Activated CD4-positive, alpha-beta T cell treated with anti-CD3 and anti-CD28 coated beads for 36 hours (primary cell): ENCODE measurements at regions not wholly inside any gene's neighbourhood (a gene's known extent, or its start where the extent isn't known, plus 50 kb on each side); places are given as distances from the start of the nearest gene placed in this dataset.

Source experiments
- ATAC-seq: fragments of 200-7000 bp; cut with Tn5 transposase; one replicate; pipeline ENCODE4 v1.10.0; 2021; ENCODE audit warnings: mild to moderate bottlenecking, moderate library complexity
- CTCF ChIA-PET: fragments of 350-600 bp; sonication (Branson Sonifier 250); formaldehyde crosslinking; loops from one replicate; lab custom pipeline; 2021; ENCODE audit warnings: antibody characterized with exemption; lab: Charles Lee
- POLR2A ChIA-PET: fragments of 350-600 bp; sonication (Branson Sonifier 250); formaldehyde crosslinking; loops from one replicate; lab custom pipeline; 2021; ENCODE audit warnings: antibody characterized with exemption, inconsistent platforms; lab: Charles Lee
- DNase-seq: peaks from one replicate; pipeline ENCODE4 v3.0.0-alpha.2; 2020
- H3K27ac Mint-ChIP-seq: one replicate; pipeline ENCODE4 v1.8.0; 2021; ENCODE audit warnings: mixed read lengths
- H3K27me3 Mint-ChIP-seq: one replicate; pipeline ENCODE4 v1.8.0; 2021; ENCODE audit warnings: mixed read lengths
- H3K36me3 Mint-ChIP-seq: one replicate; pipeline ENCODE4 v1.8.0; 2021; ENCODE audit warnings: low read depth, mixed read lengths
- H3K4me1 Mint-ChIP-seq: one replicate; pipeline ENCODE4 v1.8.0; 2021; ENCODE audit warnings: mixed read lengths
- H3K4me3 Mint-ChIP-seq: one replicate; pipeline ENCODE4 v1.8.0; 2021; ENCODE audit warnings: mild to moderate bottlenecking, moderate library complexity, mixed read lengths
- H3K9me3 Mint-ChIP-seq: one replicate; pipeline ENCODE4 v1.8.0; 2021; ENCODE audit warnings: low read depth, mixed read lengths
- intact Hi-C, 2 experiments: fragments of 100-400 bp; cut with DNase I in 1 of 2; cut with micrococcal nuclease in 1 of 2; formaldehyde crosslinking; loops; one replicate each; pipeline versions ENCODE4 v1.14.2 to v1.15.1; 2022 to 2024; cut with DNase I, micrococcal nuclease

DNA sequence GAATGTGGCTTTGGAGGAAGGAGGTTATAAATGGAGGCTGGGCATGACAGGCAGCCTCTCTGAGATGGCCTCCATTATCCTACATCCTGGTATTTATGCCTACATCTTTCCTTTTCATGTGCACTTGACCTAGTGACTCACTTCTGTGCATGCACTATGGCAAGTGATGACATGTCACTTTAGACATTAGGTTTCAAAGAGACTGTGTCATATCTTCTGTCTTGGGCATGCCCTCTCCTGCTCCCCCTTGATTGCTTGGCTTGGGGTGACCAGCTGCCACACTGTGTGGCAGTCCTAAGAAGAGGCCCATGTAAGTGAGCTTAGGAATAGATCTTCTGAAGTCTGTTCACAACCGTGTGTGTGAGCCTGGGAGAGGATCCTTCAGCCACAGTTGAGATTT is 472.8 kb downstream of the FGF9 start:
- CTCF ChIA-PET = no interaction called here
- peak; percentile 63 for ATAC-seq
- intact Hi-C loops = no loop called here

DNA sequence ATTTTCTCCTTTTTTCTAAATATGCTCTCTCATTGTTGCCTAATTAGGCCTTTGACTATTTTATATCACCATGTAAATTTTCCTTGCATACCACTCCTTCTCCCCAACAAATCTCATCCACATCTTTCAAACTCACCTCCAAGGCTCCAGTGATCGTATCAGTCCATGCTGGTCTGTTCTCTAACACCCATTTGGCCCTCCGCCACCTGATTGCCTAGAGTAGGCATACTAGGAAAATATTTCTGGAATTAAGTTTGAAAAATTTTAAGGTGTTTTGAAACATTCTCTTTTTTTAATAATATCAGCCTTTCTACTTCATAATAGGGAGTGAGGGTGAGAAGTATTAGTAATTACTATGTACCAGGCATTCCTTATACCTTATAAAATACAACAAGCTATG is 473.9 kb downstream of the FGF9 start:
- no peak overlapping the region for H3K4me3 Mint-ChIP-seq
- H3K27ac Mint-ChIP-seq = no peak overlapping the region
- ChIA-PET POLR2A (no interaction called here), CTCF (no interaction called here)
- DNase-seq (no peak), ATAC-seq (no peak)
- peaks cover 6% of the 10 kb centered on the region for H3K36me3 Mint-ChIP-seq
- intact Hi-C loops = no loop called here
- peaks cover 7% of the 10 kb centered on the region for H3K9me3 Mint-ChIP-seq
- H3K27me3 Mint-ChIP-seq = peaks cover 4% of the 10 kb centered on the region
- peaks cover 25% of the 10 kb centered on the region for H3K4me1 Mint-ChIP-seq

More for the DNA sequence above, 472.8 kb downstream of the FGF9 start:
- no peak for DNase-seq
- POLR2A ChIA-PET = no interaction called here
- Mint-ChIP-seq H3K27me3 (peaks cover 2% of the 10 kb centered on the region), H3K9me3 (peaks cover 7% of the 10 kb centered on the region), H3K27ac (no peak overlapping the region), H3K4me1 (peaks cover 31% of the 10 kb centered on the region), H3K36me3 (peaks cover 5% of the 10 kb centered on the region), H3K4me3 (no peak overlapping the region)

- CTCF ChIA-PET = no interaction called here
These were observed 477.3 kb downstream of the FGF9 start for GRCh38 chr13:22148187-22148586.

DNA sequence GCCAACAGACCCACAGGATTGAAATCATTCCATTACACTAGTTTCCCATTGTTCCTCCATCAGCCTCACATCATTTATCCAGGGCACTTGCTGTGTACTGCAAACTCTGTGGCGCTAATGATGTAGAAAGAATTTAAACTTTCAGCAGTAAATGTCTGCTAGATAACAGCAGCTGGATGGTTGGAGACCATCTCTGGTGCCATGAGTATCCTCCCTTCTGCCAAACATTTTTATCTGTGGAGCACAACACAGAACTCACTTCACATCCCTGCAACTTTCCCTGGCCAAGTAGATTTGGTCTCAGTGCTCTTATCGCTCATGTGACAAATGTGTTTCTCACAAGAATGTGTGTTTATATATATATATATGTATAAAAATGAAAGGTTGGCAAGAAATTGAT is 481.9 kb downstream of the FGF9 start:
- ATAC-seq = no peak

More at GRCh38 chr13:22148187-22148586, 477.3 kb downstream of the FGF9 start:
- POLR2A ChIA-PET = no interaction called here
- DNase-seq (no peak), ATAC-seq (no peak)
- peaks cover 7% of the 10 kb centered on the region for H3K9me3 Mint-ChIP-seq
- no peak overlapping the region for H3K27ac Mint-ChIP-seq
- peaks cover 6% of the 10 kb centered on the region for H3K4me1 Mint-ChIP-seq
- H3K27me3 Mint-ChIP-seq = peaks cover 6% of the 10 kb centered on the region
- H3K4me3 Mint-ChIP-seq = no peak overlapping the region
- intact Hi-C loops = no loop called here
- H3K36me3 Mint-ChIP-seq = peaks cover 6% of the 10 kb centered on the region

GRCh38 chr13:22154041-22154440 is 483.2 kb downstream of the FGF9 start:
- peaks cover 2% of the 10 kb centered on the region for H3K27me3 Mint-ChIP-seq
- no peaks in the 10 kb centered on the region for H3K36me3 Mint-ChIP-seq
- ATAC-seq (no peak), DNase-seq (no peak)
- ChIA-PET CTCF (no interaction called here), POLR2A (no interaction called here)
- H3K4me1 Mint-ChIP-seq = no peaks in the 10 kb centered on the region
- intact Hi-C loops = no loop called here
- H3K9me3 Mint-ChIP-seq = no peaks in the 10 kb centered on the region
- H3K27ac Mint-ChIP-seq = no peak overlapping the region
- H3K4me3 Mint-ChIP-seq = no peak overlapping the region

More for the DNA sequence above, 481.9 kb downstream of the FGF9 start:
- CTCF ChIA-PET = no interaction called here
- Mint-ChIP-seq H3K27me3 (peaks cover 6% of the 10 kb centered on the region), H3K27ac (no peak overlapping the region), H3K9me3 (peaks cover 3% of the 10 kb centered on the region), H3K36me3 (peaks cover 3% of the 10 kb centered on the region), H3K4me3 (no peak overlapping the region), H3K4me1 (no peaks in the 10 kb centered on the region)
- POLR2A ChIA-PET = interaction anchor here (0.7 kb wide), 1 partner anchor 569 kb away, joined by 3 read pairs; no protein-coding TSS in a partner anchor
- intact Hi-C loops = no loop called here
- no peak for DNase-seq

GRCh38 chr13:22161871-22162270 is 491.0 kb downstream of the FGF9 start:
- H3K36me3 Mint-ChIP-seq = no peaks in the 10 kb centered on the region
- peak; percentile 70 for ATAC-seq
- H3K9me3 Mint-ChIP-seq = peaks cover 5% of the 10 kb centered on the region
- POLR2A ChIA-PET = no interaction called here
- intact Hi-C loops = loop anchor here (2.0 to 10.0 kb wide), 3 partner anchors 47 to 85 kb away; no protein-coding TSS in a partner anchor
- no peak for DNase-seq
- no peak overlapping the region for H3K4me3 Mint-ChIP-seq
- H3K4me1 Mint-ChIP-seq = peaks cover 25% of the 10 kb centered on the region
- CTCF ChIA-PET = no interaction called here
- no peak overlapping the region for H3K27ac Mint-ChIP-seq
- no peaks in the 10 kb centered on the region for H3K27me3 Mint-ChIP-seq

GRCh38 chr13:22162889-22163288 is 492.0 kb downstream of the FGF9 start:
- peak overlapping the region; percentile 5 for H3K4me3 Mint-ChIP-seq
- ATAC-seq = peak; percentile 39
- peaks cover 25% of the 10 kb centered on the region for H3K4me1 Mint-ChIP-seq
- ChIA-PET POLR2A (no interaction called here), CTCF (no interaction called here)
- H3K9me3 Mint-ChIP-seq = peaks cover 5% of the 10 kb centered on the region
- no peaks in the 10 kb centered on the region for H3K36me3 Mint-ChIP-seq
- H3K27ac Mint-ChIP-seq = no peak overlapping the region
- intact Hi-C loops = loop anchor here (2.0 to 10.0 kb wide), 3 partner anchors 48 to 86 kb away; no protein-coding TSS in a partner anchor
- no peak for DNase-seq
- no peaks in the 10 kb centered on the region for H3K27me3 Mint-ChIP-seq

- Mint-ChIP-seq H3K36me3 (no peaks in the 10 kb centered on the region), H3K4me1 (peaks cover 10% of the 10 kb centered on the region), H3K4me3 (no peak overlapping the region), H3K27me3 (peaks cover 2% of the 10 kb centered on the region), H3K9me3 (peaks cover 5% of the 10 kb centered on the region), H3K27ac (no peak overlapping the region)
- no peak for ATAC-seq
- intact Hi-C loops = loop anchor here in 1 of 2 experiments (10.0 kb wide), 1 partner anchor 54 kb away; no protein-coding TSS in a partner anchor
- CTCF ChIA-PET = no interaction called here
- DNase-seq = no peak
- POLR2A ChIA-PET = no interaction called here
These were observed 497.7 kb downstream of the FGF9 start for GRCh38 chr13:22168437-22169190.

DNA sequence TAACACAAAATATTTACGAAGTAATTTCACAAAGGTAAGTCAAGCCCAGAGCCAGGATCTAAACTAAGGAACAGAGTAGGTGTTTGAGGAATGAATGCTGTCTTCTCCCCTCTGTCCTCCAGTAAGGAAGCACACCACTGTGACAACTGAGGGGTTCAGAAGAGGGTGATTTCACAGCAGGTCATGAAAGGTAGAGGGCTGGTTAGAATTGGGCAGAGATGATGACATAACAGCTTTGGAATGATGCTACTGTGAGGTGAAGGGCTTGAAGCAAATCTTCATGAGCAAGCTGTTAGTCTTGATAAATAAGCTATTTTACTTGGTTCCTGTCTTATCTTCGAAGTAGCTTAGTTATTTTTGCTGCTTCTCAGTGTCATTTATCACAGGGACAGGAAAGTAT is 498.6 kb downstream of the FGF9 start:
- intact Hi-C loops = loop anchor here in 1 of 2 experiments (10.0 kb wide), 1 partner anchor 55 kb away; no protein-coding TSS in a partner anchor
- ChIA-PET POLR2A (no interaction called here), CTCF (interaction anchor here (0.5 kb wide), 1 partner anchor 66 kb away, joined by 3 read pairs; no protein-coding TSS in a partner anchor)

DNA sequence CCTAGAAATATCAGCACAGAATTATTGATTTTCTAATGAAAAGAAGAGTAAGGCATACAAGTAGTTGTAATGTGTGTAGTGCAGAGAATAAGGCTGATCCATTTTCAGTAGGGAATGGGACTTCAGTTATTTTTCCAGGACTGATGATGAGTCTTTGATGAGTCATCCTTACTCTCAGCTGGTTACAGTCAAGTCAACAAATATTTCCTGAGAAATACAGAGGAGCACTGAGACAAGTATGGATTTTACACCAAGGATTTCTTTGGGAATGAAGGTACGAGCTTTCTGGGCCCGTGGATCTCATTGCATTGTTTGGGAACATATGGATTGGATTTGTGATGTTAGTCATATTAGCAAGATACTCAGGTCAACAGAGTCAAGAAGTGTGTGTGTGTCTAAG is 502.7 kb downstream of the FGF9 start:
- Mint-ChIP-seq H3K9me3 (peaks cover 4% of the 10 kb centered on the region), H3K4me1 (peaks cover 4% of the 10 kb centered on the region), H3K4me3 (no peak overlapping the region), H3K27ac (no peak overlapping the region), H3K36me3 (no peaks in the 10 kb centered on the region), H3K27me3 (peaks cover 2% of the 10 kb centered on the region)
- CTCF ChIA-PET = no interaction called here
- intact Hi-C loops = no loop called here
- POLR2A ChIA-PET = no interaction called here
- ATAC-seq = no peak
- no peak for DNase-seq

More for the DNA sequence above, 498.6 kb downstream of the FGF9 start:
- H3K4me3 Mint-ChIP-seq = no peak overlapping the region
- peaks cover 2% of the 10 kb centered on the region for H3K27me3 Mint-ChIP-seq
- H3K36me3 Mint-ChIP-seq = no peaks in the 10 kb centered on the region
- H3K4me1 Mint-ChIP-seq = peaks cover 4% of the 10 kb centered on the region
- peaks cover 3% of the 10 kb centered on the region for H3K9me3 Mint-ChIP-seq
- DNase-seq (no peak), ATAC-seq (no peak)
- H3K27ac Mint-ChIP-seq = no peak overlapping the region

DNA sequence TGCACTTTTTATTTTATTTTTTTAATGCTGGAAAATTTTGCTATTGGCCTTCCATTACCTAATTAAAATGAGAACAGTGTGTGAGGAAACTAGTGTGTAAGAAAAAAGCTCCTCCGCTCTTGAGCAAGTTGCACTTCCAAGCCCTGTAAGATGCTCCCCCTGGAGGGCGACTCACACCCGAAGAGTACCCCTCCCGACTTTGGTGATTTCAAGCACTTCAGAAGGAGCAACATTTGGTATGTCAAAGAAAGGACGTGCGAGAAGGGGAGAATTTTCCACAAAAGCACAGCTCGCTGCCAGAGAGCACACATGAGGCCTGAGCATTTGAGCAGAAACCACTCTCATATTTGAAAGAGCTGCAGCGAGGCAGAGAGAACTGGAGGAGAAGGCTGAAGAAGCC is 504.4 kb downstream of the FGF9 start:
- Mint-ChIP-seq H3K9me3 (peaks cover 6% of the 10 kb centered on the region), H3K27me3 (no peaks in the 10 kb centered on the region), H3K27ac (no peak overlapping the region), H3K36me3 (no peaks in the 10 kb centered on the region), H3K4me1 (peaks cover 4% of the 10 kb centered on the region), H3K4me3 (no peak overlapping the region)
- ATAC-seq (no peak), DNase-seq (no peak)
- intact Hi-C loops = no loop called here
- POLR2A ChIA-PET = no interaction called here
- CTCF ChIA-PET = interaction anchor here (0.6 kb wide), 1 partner anchor 99 kb away, joined by 3 read pairs; no protein-coding TSS in a partner anchor

DNA sequence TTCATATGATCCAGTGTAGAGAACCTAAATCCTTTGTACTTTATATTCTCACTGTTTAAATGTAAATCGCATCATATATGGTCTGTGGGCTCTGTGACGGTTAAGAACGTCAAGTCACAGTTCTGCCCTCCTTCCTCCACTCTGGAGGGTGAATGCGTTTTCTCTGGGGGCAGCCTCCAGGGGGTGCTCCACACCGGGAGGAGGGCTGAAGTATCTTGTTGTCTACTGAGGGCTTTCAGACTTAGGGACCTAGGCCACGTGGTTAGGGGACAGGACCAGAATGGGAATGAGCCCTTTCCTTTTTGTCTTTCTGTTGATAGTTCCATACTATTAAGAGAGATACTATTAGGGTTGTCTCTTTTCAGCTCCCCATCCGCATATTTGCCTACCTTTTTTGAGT is 504.9 kb downstream of the FGF9 start:
- ChIA-PET CTCF (no interaction called here), POLR2A (no interaction called here)
- intact Hi-C loops = no loop called here
- ATAC-seq (no peak), DNase-seq (no peak)
- H3K36me3 Mint-ChIP-seq = no peaks in the 10 kb centered on the region
- H3K4me1 Mint-ChIP-seq = peaks cover 4% of the 10 kb centered on the region
- H3K27me3 Mint-ChIP-seq = no peaks in the 10 kb centered on the region
- peaks cover 6% of the 10 kb centered on the region for H3K9me3 Mint-ChIP-seq
- no peak overlapping the region for H3K27ac Mint-ChIP-seq
- H3K4me3 Mint-ChIP-seq = no peak overlapping the region
